Mesothelial cell of epicardium (in vitro differentiated cells): ENCODE measurements at regions not wholly inside any gene's neighbourhood (a gene's known extent, or its start where the extent isn't known, plus 50 kb on each side); places are given as distances from the start of the nearest gene placed in this dataset.

Source experiments
- DNase-seq, 2 experiments: peaks; one replicate each; pipeline ENCODE4 v3.0.0; 2021; ENCODE audit warnings: low spot score in 2 of 2; ENCODE audit not compliant: unreplicated experiment in 2 of 2
- H3K27ac Mint-ChIP-seq: 2 replicates; pipeline ENCODE4 v1.8.0; 2021; ENCODE audit warnings: mixed read lengths
- H3K27me3 Mint-ChIP-seq: 2 replicates; pipeline ENCODE4 v1.8.0; 2021; ENCODE audit warnings: low read depth, mixed read lengths
- H3K36me3 Mint-ChIP-seq: 2 replicates; pipeline ENCODE4 v1.8.0; 2021; ENCODE audit warnings: mixed read lengths
- H3K4me1 Mint-ChIP-seq: 2 replicates; pipeline ENCODE4 v1.8.0; 2021; ENCODE audit warnings: mixed read lengths
- H3K4me3 Mint-ChIP-seq: 2 replicates; pipeline ENCODE4 v1.8.0; 2021; ENCODE audit warnings: mild to moderate bottlenecking, moderate library complexity, mixed read lengths
- H3K9me3 Mint-ChIP-seq: 2 replicates; pipeline ENCODE4 v1.8.0; 2021; ENCODE audit warnings: mixed read lengths
- CTCF ChIP-seq: fragments of 200-600 bp; sonication (generic); IDR thresholded peaks from one replicate; pipeline ENCODE4 v1.5.0; 2021; ENCODE audit warnings: antibody characterized with exemption; ENCODE audit not compliant: unreplicated experiment

GRCh38 chr10:130418731-130419130 lies 282.5 kb downstream of the GLRX3 start:
- Mint-ChIP-seq H3K4me3 (no peak overlapping the region), H3K27ac (no peak overlapping the region), H3K27me3 (peaks cover 24% of the 10 kb centered on the region), H3K4me1 (peaks cover 7% of the 10 kb centered on the region), H3K36me3 (no peaks in the 10 kb centered on the region), H3K9me3 (peaks cover 5% of the 10 kb centered on the region)
- DNase-seq, result no peak
- TF ChIP-seq CTCF, result no peak

- H3K4me3 Mint-ChIP-seq, result no peak overlapping the region
- TF ChIP-seq CTCF, result no peak
- H3K9me3 Mint-ChIP-seq, result no peaks in the 10 kb centered on the region
- peaks cover 9% of the 10 kb centered on the region for H3K27me3 Mint-ChIP-seq
- H3K27ac Mint-ChIP-seq, result no peak overlapping the region
- DNase-seq, result no peak
- no peaks in the 10 kb centered on the region for H3K36me3 Mint-ChIP-seq
- H3K4me1 Mint-ChIP-seq, result peaks cover 7% of the 10 kb centered on the region
Observed at GRCh38 chr10:130421909-130422308, 285.7 kb downstream of the GLRX3 start.

GRCh38 chr10:130422366-130423324 lies 286.5 kb downstream of the GLRX3 start:
- no peak overlapping the region for H3K27ac Mint-ChIP-seq

GRCh38 chr10:130423455-130424305 lies 287.5 kb downstream of the GLRX3 start:
- H3K27ac Mint-ChIP-seq, result no peak overlapping the region
- TF ChIP-seq CTCF, result no peak

More at GRCh38 chr10:130422366-130423324, 286.5 kb downstream of the GLRX3 start:
- Mint-ChIP-seq H3K27me3 (peaks cover 6% of the 10 kb centered on the region), H3K36me3 (no peaks in the 10 kb centered on the region), H3K9me3 (no peaks in the 10 kb centered on the region), H3K4me3 (no peak overlapping the region), H3K4me1 (peaks cover 7% of the 10 kb centered on the region)
- TF ChIP-seq CTCF, result no peak
- no peak for DNase-seq

GRCh38 chr10:130424418-130424817 lies 288.2 kb downstream of the GLRX3 start:
- H3K36me3 Mint-ChIP-seq, result no peaks in the 10 kb centered on the region
- peaks cover 6% of the 10 kb centered on the region for H3K27me3 Mint-ChIP-seq
- TF ChIP-seq CTCF, result no peak
- no peaks in the 10 kb centered on the region for H3K9me3 Mint-ChIP-seq
- no peak for DNase-seq
- H3K4me1 Mint-ChIP-seq, result no peaks in the 10 kb centered on the region
- no peak overlapping the region for H3K27ac Mint-ChIP-seq
- H3K4me3 Mint-ChIP-seq, result no peak overlapping the region

More at GRCh38 chr10:130423455-130424305, 287.5 kb downstream of the GLRX3 start:
- Mint-ChIP-seq H3K9me3 (no peaks in the 10 kb centered on the region), H3K36me3 (no peaks in the 10 kb centered on the region), H3K4me3 (no peak overlapping the region), H3K27me3 (peaks cover 6% of the 10 kb centered on the region), H3K4me1 (no peaks in the 10 kb centered on the region)
- DNase-seq, result no peak
